ENCODE measurements at regions not wholly inside any gene's neighbourhood (a gene's known extent, or its start where the extent isn't known, plus 50 kb on each side); places are given as distances from the start of the nearest gene placed in this dataset.
"Not testable (repeated sequence)": the region's sequence is repeated elsewhere in the genome, so short reads cannot be mapped to it uniquely, and the experiment has no call there.

DNA sequence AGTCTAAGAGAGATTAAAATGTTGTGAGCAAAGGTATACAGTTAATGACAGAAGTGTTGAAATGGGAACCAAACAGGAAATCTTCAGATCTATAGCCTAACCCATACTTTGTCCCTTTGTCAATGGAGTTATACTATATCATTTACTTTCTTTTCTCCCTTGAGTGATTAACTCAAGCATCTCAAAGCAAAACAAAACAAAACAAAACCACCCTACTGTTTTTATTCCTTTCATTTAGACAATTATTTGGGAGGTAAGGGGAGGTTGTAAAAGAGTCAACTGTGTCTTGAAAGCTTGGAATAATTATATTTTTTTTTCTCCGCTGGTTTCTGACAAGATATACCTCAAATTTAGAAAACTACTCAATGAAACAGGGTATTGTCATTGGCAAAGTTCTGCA lies 139.8 kb upstream of the HMGN3 start:
- TF ChIP-seq, protein P1, sequence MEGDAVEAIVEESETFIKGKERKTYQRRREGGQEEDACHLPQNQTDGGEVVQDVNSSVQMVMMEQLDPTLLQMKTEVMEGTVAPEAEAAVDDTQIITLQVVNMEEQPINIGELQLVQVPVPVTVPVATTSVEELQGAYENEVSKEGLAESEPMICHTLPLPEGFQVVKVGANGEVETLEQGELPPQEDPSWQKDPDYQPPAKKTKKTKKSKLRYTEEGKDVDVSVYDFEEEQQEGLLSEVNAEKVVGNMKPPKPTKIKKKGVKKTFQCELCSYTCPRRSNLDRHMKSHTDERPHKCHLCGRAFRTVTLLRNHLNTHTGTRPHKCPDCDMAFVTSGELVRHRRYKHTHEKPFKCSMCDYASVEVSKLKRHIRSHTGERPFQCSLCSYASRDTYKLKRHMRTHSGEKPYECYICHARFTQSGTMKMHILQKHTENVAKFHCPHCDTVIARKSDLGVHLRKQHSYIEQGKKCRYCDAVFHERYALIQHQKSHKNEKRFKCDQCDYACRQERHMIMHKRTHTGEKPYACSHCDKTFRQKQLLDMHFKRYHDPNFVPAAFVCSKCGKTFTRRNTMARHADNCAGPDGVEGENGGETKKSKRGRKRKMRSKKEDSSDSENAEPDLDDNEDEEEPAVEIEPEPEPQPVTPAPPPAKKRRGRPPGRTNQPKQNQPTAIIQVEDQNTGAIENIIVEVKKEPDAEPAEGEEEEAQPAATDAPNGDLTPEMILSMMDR (IDR thresholded peaks at IDR 0.05) = no peak
- DNase-seq (ENCODE audit: low spot score) = no peak
- peaks cover 13% of the 10 kb centered on the region for H3K27me3 Mint-ChIP-seq (ENCODE audit: low read depth)
- H3K4me1 Mint-ChIP-seq (ENCODE audit: low read depth) = peaks cover 13% of the 10 kb centered on the region
- H3K27ac Mint-ChIP-seq (ENCODE audit: unreplicated experiment) = no peak overlapping the region
- H3K36me3 Mint-ChIP-seq (ENCODE audit: low read depth) = no peaks in the 10 kb centered on the region
- H3K4me3 Mint-ChIP-seq (ENCODE audit: unreplicated experiment) = no peak overlapping the region
- peaks cover 9% of the 10 kb centered on the region for H3K9me3 Mint-ChIP-seq (ENCODE audit: low read depth)

DNA sequence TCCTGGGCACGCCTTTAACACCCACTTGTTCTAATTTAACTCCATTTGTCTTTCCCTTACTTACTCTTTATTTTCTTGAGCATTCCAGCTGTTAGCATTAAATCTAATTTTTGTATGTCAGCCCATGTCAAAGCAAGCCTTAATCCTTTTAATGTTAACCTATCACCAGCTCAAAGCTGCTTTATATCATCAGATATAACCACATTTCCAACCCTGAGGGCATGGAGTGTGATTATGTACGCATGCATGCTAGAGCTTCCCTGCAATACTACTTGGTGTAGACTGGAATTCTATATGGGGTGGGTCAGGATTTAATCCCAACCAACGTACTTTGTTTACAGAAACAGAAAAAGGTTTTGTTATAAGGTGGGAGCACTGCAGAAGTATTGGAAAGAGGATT lies 139.4 kb upstream of the HMGN3 start:
- TF ChIP-seq, protein P1 (IDR thresholded peaks at IDR 0.05) = no peak
- H3K9me3 Mint-ChIP-seq (ENCODE audit: low read depth) = peaks cover 9% of the 10 kb centered on the region
- H3K27me3 Mint-ChIP-seq (ENCODE audit: low read depth) = peaks cover 13% of the 10 kb centered on the region
- H3K27ac Mint-ChIP-seq (ENCODE audit: unreplicated experiment) = no peak overlapping the region
- no peak for DNase-seq (ENCODE audit: low spot score)
- H3K4me1 Mint-ChIP-seq (ENCODE audit: low read depth) = peaks cover 13% of the 10 kb centered on the region
- H3K4me3 Mint-ChIP-seq (ENCODE audit: unreplicated experiment) = no peak overlapping the region
- H3K36me3 Mint-ChIP-seq (ENCODE audit: low read depth) = no peaks in the 10 kb centered on the region

DNA sequence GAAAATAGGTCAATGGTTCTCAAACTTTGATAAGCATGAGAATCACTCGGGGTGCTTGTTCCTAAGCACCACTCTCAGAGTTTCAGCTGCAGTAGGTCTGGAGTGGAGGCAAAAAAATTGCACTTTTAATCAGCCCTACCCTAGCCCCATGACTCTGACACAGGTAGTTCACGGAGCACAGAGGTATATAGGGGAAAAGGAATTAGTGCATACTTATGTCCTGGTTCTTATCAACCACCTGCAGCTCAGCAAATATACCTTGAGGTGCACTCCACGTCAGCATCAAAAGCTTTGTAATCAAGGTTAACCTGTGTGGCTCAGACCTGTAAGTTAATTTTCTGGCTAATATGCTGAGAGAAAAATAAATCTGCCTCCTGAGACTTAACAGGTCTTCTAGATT lies 138.8 kb upstream of the HMGN3 start:
- Mint-ChIP-seq H3K27ac (ENCODE audit: unreplicated experiment) (no peak overlapping the region), H3K27me3 (ENCODE audit: low read depth) (peaks cover 13% of the 10 kb centered on the region), H3K9me3 (ENCODE audit: low read depth) (peaks cover 9% of the 10 kb centered on the region), H3K4me3 (ENCODE audit: unreplicated experiment) (no peak overlapping the region), H3K4me1 (ENCODE audit: low read depth) (peaks cover 13% of the 10 kb centered on the region), H3K36me3 (ENCODE audit: low read depth) (no peaks in the 10 kb centered on the region)
- DNase-seq (ENCODE audit: low spot score) = no peak
- TF ChIP-seq, protein P1 (IDR thresholded peaks at IDR 0.05) = no peak

DNA sequence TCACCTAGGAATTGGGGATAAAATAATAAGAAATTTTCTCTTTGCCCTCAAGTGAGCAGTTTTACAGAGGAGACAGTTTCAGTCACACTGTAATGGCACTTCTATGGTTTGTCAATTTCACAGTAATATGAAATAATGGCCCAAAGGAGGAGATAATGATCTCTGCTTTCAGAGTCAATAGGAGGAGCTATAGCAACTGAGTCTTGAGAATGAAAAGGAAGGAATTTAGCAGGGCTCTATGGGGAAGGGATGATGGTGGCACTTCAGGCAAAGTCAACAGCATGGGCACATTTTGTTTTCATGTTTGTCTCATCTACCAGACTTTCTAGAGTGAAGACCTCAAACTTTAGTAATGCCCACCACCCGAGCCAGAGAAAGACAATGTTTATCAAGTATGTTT lies 138.3 kb upstream of the HMGN3 start:
- peaks cover 9% of the 10 kb centered on the region for H3K4me1 Mint-ChIP-seq (ENCODE audit: low read depth)
- no peaks in the 10 kb centered on the region for H3K36me3 Mint-ChIP-seq (ENCODE audit: low read depth)
- peaks cover 13% of the 10 kb centered on the region for H3K9me3 Mint-ChIP-seq (ENCODE audit: low read depth)
- peaks cover 13% of the 10 kb centered on the region for H3K27me3 Mint-ChIP-seq (ENCODE audit: low read depth)
- no peak overlapping the region for H3K4me3 Mint-ChIP-seq (ENCODE audit: unreplicated experiment)
- H3K27ac Mint-ChIP-seq (ENCODE audit: unreplicated experiment) = no peak overlapping the region
- DNase-seq (ENCODE audit: low spot score) = no peak
- TF ChIP-seq, protein P1 (IDR thresholded peaks at IDR 0.05) = no peak

DNA sequence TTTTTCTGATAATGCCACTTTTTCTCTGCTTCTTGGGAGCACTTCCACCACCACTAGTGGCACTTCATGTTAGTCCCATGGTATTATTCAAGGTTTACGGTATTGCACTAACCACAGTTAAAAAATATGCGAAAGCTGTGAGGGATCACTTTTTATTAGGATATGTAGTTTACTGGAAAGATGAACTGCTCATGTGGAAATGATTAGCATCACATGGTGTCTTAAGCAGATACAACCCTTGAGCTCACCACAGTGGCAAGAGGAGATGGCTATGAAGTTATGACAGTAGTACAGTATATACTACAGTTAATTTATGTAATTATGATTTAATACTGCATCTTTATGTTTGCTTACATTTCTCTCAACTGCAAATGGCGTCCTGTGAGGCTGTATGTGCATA lies 134.5 kb upstream of the HMGN3 start:
- H3K4me3 Mint-ChIP-seq (ENCODE audit: unreplicated experiment) = no peak overlapping the region

DNA sequence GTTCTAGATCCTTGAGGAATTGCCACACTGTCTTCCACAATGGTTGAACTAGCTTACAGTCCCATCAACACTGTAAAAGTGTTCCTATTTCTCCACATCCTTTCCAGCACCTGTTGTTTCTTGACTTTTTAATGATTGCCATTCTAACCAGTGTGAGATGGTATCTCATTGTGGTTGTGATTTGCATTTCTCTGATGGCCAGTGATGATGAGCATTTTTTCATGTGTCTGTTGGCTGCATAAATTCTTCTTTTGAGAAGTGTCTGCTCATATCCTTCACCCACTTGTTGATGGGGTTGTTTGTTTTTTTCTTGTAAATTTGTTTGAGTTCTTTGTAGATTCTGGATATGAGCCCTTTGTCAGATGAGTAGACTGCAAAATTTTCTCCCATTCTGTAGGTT lies 129.0 kb upstream of the HMGN3 start:
- H3K36me3 Mint-ChIP-seq (ENCODE audit: low read depth); H3K4me1 Mint-ChIP-seq (ENCODE audit: low read depth): not testable (repeated sequence)
- peaks cover 58% of the 10 kb centered on the region for H3K9me3 Mint-ChIP-seq (ENCODE audit: low read depth)

More for the DNA sequence above, 134.5 kb upstream of the HMGN3 start:
- no peak overlapping the region for H3K27ac Mint-ChIP-seq (ENCODE audit: unreplicated experiment)
- H3K4me1 Mint-ChIP-seq (ENCODE audit: low read depth) = no peaks in the 10 kb centered on the region
- DNase-seq (ENCODE audit: low spot score) = no peak
- TF ChIP-seq, protein P1 (IDR thresholded peaks at IDR 0.05) = no peak
- peaks cover 10% of the 10 kb centered on the region for H3K27me3 Mint-ChIP-seq (ENCODE audit: low read depth)
- H3K9me3 Mint-ChIP-seq (ENCODE audit: low read depth) = peaks cover 44% of the 10 kb centered on the region
- H3K36me3 Mint-ChIP-seq (ENCODE audit: low read depth) = no peaks in the 10 kb centered on the region

DNA sequence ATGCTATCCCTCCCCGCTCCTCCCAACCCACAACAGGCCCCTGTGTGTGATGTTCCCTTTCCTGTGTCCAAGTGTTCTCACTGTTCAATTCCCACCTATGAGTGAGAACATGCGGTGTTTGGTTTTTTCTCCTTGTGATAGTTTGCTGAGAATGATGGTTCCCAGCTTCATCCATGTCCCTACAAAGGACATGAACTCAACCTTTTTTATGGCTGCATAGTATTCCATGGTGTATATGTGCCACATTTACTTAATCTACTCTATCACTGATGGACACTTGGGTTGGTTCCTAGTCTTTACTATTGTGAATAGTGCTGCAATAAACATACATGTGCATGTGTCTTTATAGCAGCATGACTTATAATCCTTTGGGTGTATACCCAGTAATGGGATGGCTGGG lies 126.6 kb upstream of the HMGN3 start:
- H3K36me3 Mint-ChIP-seq (ENCODE audit: low read depth); H3K4me1 Mint-ChIP-seq (ENCODE audit: low read depth); H3K27me3 Mint-ChIP-seq (ENCODE audit: low read depth); H3K4me3 Mint-ChIP-seq (ENCODE audit: unreplicated experiment); H3K27ac Mint-ChIP-seq (ENCODE audit: unreplicated experiment); DNase-seq (ENCODE audit: low spot score): not testable (repeated sequence)
- H3K9me3 Mint-ChIP-seq (ENCODE audit: low read depth) = peaks cover 39% of the 10 kb centered on the region

More for the DNA sequence above, 129.0 kb upstream of the HMGN3 start:
- H3K4me3 Mint-ChIP-seq (ENCODE audit: unreplicated experiment); DNase-seq (ENCODE audit: low spot score); H3K27me3 Mint-ChIP-seq (ENCODE audit: low read depth); H3K27ac Mint-ChIP-seq (ENCODE audit: unreplicated experiment): not testable (repeated sequence)

Measured in chondrocyte (in vitro differentiated cells).